Endothelial cell of umbilical vein (primary cell): ENCODE measurements at regions not wholly inside any gene's neighbourhood (a gene's known extent, or its start where the extent isn't known, plus 50 kb on each side); places are given as distances from the start of the nearest gene placed in this dataset.

Experiments
- BruUV-seq: library from RNA; stranded (reverse); fragments of 400-500 nt; replicated peaks from 2 replicates; lab custom pipeline; 2021; lab: Mats Ljungman, UMichigan
- CTCF ChIA-PET: fragments of 300-600, 350-600 bp; sonication (Branson Sonifier 250); formaldehyde crosslinking; loops from one replicate; lab custom pipeline; 2021; ENCODE audit warnings: antibody characterized with exemption, inconsistent platforms; lab: Charles Lee
- POLR2A ChIA-PET: fragments of 300-600, 350-600 bp; sonication (Branson Sonifier 250); formaldehyde crosslinking; loops from one replicate; lab custom pipeline; 2021; ENCODE audit warnings: antibody characterized with exemption, inconsistent platforms; lab: Charles Lee
- DNase-seq: peaks from one replicate; pipeline ENCODE4 v3.0.0-alpha.2; 2011; ENCODE audit warnings: low read depth, low spot score
- FAIRE-seq: peaks from 2 replicates; lab custom pipeline; 2011; peaks lifted over from hg19 to GRCh38; lab: Jason Lieb, UNC
- H2AFZ ChIP-seq: 2 replicates; pipeline ENCODE4 v1.6.0; 2012; ENCODE audit warnings: low read depth, low read length, control low read depth, inconsistent platforms
- H3K27ac ChIP-seq: 2 replicates; pipeline ENCODE4 v1.5.1; 2011; ENCODE audit warnings: low read depth, mild to moderate bottlenecking, control low read depth, low read length, moderate library complexity; ENCODE audit not compliant: insufficient read depth
- H3K27me3 ChIP-seq, 2 experiments: 2 replicates each; pipeline versions ENCODE4 v1.6.0 to v1.6.1; 2011; ENCODE audit warnings: low read length in 2 of 2, mixed read lengths in 1 of 2; ENCODE audit not compliant: control insufficient read depth in 2 of 2, insufficient read depth in 2 of 2
- H3K36me3 ChIP-seq, 2 experiments: 2 replicates in 1 of 2; 3 replicates in 1 of 2; pipeline ENCODE4 v1.5.1; 2011; ENCODE audit warnings: low read length in 2 of 2, mild to moderate bottlenecking in 1 of 2, moderate library complexity in 1 of 2; ENCODE audit not compliant: control insufficient read depth in 2 of 2, insufficient read depth in 2 of 2; ENCODE audit errors: extremely low read depth in 1 of 2
- H3K4me1 ChIP-seq: 3 replicates; pipeline ENCODE4 v1.5.1; 2011; ENCODE audit warnings: mild to moderate bottlenecking, low read length; ENCODE audit not compliant: control insufficient read depth, insufficient read depth; ENCODE audit errors: extremely low read depth
- H3K4me2 ChIP-seq: 2 replicates; pipeline ENCODE4 v1.6.1; 2011; ENCODE audit warnings: low read length, control low read depth, mixed read lengths; ENCODE audit not compliant: insufficient read depth
- H3K4me3 ChIP-seq, 3 experiments: fragments of 200-600 bp in 1 of 3; sonication (generic), shearing (Covaris generic) in 1 of 3; replicated peaks in 1 of 3; 2 replicates each; pipeline ENCODE4 v1.5.1; 2011 to 2016; ENCODE audit warnings: control low read depth in 3 of 3, low read length in 3 of 3, mild to moderate bottlenecking in 2 of 3, inconsistent platforms in 1 of 3, low read depth in 1 of 3, moderate library complexity in 1 of 3; ENCODE audit not compliant: insufficient read depth in 1 of 3
- H3K79me2 ChIP-seq: 2 replicates; pipeline ENCODE4 v1.6.0; 2012; ENCODE audit warnings: low read length, inconsistent platforms; ENCODE audit not compliant: control insufficient read depth, insufficient read depth
- H3K9ac ChIP-seq: replicated peaks from 2 replicates; pipeline ENCODE3; 2011; ENCODE audit warnings: low read length, control low read depth; ENCODE audit not compliant: insufficient read depth; ENCODE audit errors: extremely low read depth
- H3K9me1 ChIP-seq: replicated peaks from 3 replicates; pipeline ENCODE4 v1.6.0; 2011; ENCODE audit warnings: mild to moderate bottlenecking, low read length; ENCODE audit not compliant: control insufficient read depth, insufficient read depth; ENCODE audit errors: extremely low read depth
- H3K9me3 ChIP-seq: replicated peaks from 2 replicates; pipeline ENCODE4 v1.5.1; 2012; ENCODE audit warnings: low read length, inconsistent platforms; ENCODE audit not compliant: control insufficient read depth, insufficient read depth
- H4K20me1 ChIP-seq: replicated peaks from 2 replicates; pipeline ENCODE3; 2011; ENCODE audit warnings: mild to moderate bottlenecking, low read length; ENCODE audit not compliant: control insufficient read depth, insufficient read depth; ENCODE audit errors: extremely low read depth
- CTCF ChIP-seq, 2 donors: IDR thresholded peaks; 1 replicate in 1 of 2; 2 replicates in 1 of 2; pipeline ENCODE4 v1.5.1; 2011; ENCODE audit warnings: low read length in 2 of 2, mild to moderate bottlenecking in 2 of 2, moderate library complexity in 2 of 2, control low read depth in 1 of 2, inconsistent platforms in 1 of 2, low read depth in 1 of 2; ENCODE audit not compliant: insufficient read depth in 1 of 2; ENCODE audit errors: extremely low read depth in 1 of 2
- EZH2 ChIP-seq: IDR thresholded peaks from 2 replicates; pipeline ENCODE4 v1.6.1; 2012; ENCODE audit warnings: borderline replicate concordance, low read depth, mild to moderate bottlenecking, moderate library complexity, low read length, inconsistent platforms; ENCODE audit not compliant: severe bottlenecking
- FOS ChIP-seq: IDR thresholded peaks from 2 replicates; pipeline ENCODE4 v1.6.1; 2011; ENCODE audit warnings: mild to moderate bottlenecking, low read length, moderate library complexity, borderline replicate concordance; ENCODE audit not compliant: insufficient read depth
- GATA2 ChIP-seq: IDR thresholded peaks from 2 replicates; pipeline ENCODE4 v1.7.0; 2011; ENCODE audit warnings: low read depth, mild to moderate bottlenecking, moderate library complexity, mixed read lengths, low read length; ENCODE audit not compliant: insufficient read length, insufficient read depth
- JUN ChIP-seq: IDR thresholded peaks from 2 replicates; pipeline ENCODE4 v1.6.1; 2011; ENCODE audit warnings: borderline replicate concordance, low read depth; ENCODE audit not compliant: insufficient read length, insufficient read depth
- MAX ChIP-seq: IDR thresholded peaks from 2 replicates; pipeline ENCODE4 v1.6.1; 2011; ENCODE audit not compliant: insufficient read depth, insufficient read length
- MYC ChIP-seq: IDR thresholded peaks from one replicate; pipeline ENCODE4 v1.6.1; 2011; ENCODE audit warnings: mild to moderate bottlenecking, low read depth, low read length
- POLR2A ChIP-seq: IDR thresholded peaks from 2 replicates; pipeline ENCODE4 v1.6.1; 2012; ENCODE audit warnings: low read depth, mild to moderate bottlenecking, control low read depth, low read length
- POLR2AphosphoS5 ChIP-seq: IDR thresholded peaks from 2 replicates; pipeline ENCODE4 v1.6.1; 2012; ENCODE audit warnings: low read depth, mild to moderate bottlenecking, control low read depth, low read length, moderate library complexity; ENCODE audit not compliant: insufficient read depth
- dilution Hi-C: fragments of 300-500 bp; cut with MboI; formaldehyde crosslinking; loops from one replicate; pipeline ENCODE4 v1.15.0; 2019; ENCODE audit warnings: low sequenced_read_pairs; ENCODE audit not compliant: extremely low pct_ligation_motif_present
- intact Hi-C: fragments of 100-400 bp; cut with micrococcal nuclease; formaldehyde crosslinking; loops from one replicate; pipeline ENCODE4 v1.10.0; 2022

GRCh38 chr7:119761776-119762175, 511.2 kb upstream of the KCND2 start:
- TF ChIP-seq POLR2AphosphoS5 (no peak), MAX (no peak), POLR2A (no peak), GATA2 (no peak), FOS (no peak)
- Histone ChIP-seq H3K36me3 (no peaks in the 10 kb centered on the region), H4K20me1 (no peaks in the 10 kb centered on the region), H3K9me1 (no peaks in the 10 kb centered on the region), H3K9ac (no peak overlapping the region), H2AFZ (no peak overlapping the region), H3K4me1 (no peaks in the 10 kb centered on the region), H3K4me3 (no peak overlapping the region), H3K79me2 (no peaks in the 10 kb centered on the region), H3K27ac (no peak overlapping the region), H3K9me3 (no peaks in the 10 kb centered on the region), H3K4me2 (no peak overlapping the region), H3K27me3 (no peaks in the 10 kb centered on the region)
- ChIA-PET POLR2A (no interaction called here), CTCF (interaction anchor here (1.3 kb wide), 1 partner anchor 41 kb away, joined by 3 read pairs; no protein-coding TSS in a partner anchor)
- DNase-seq (no peak), FAIRE-seq (no peak)
- BruUV-seq = no TSS peak
- dilution Hi-C loops (no loop called here), intact Hi-C loops (no loop called here)

- no peak overlapping the region for H3K4me2 ChIP-seq
- intact Hi-C loops = no loop called here
- no peaks in the 10 kb centered on the region for H3K27me3 ChIP-seq
- H3K9me3 ChIP-seq = no peaks in the 10 kb centered on the region
- H4K20me1 ChIP-seq = no peaks in the 10 kb centered on the region
- CTCF ChIA-PET = no interaction called here
- H3K27ac ChIP-seq = no peak overlapping the region
- no peaks in the 10 kb centered on the region for H3K4me1 ChIP-seq
- H3K9me1 ChIP-seq = no peaks in the 10 kb centered on the region
- BruUV-seq = no TSS peak
- DNase-seq = no peak
- no peak for FAIRE-seq
- no peaks in the 10 kb centered on the region for H3K79me2 ChIP-seq
- TF ChIP-seq MAX (no peak), EZH2 (no peak), GATA2 (no peak), POLR2AphosphoS5 (no peak), POLR2A (no peak), MYC (no peak), FOS (no peak), CTCF (IDR thresholded peaks at IDR 0.05; ENCODE audit: extremely low read depth in 1 of 2, insufficient read depth in 1 of 2, low read depth in 1 of 2, low read length in 2 of 2) (no peak), JUN (no peak)
- POLR2A ChIA-PET = no interaction called here
- no peak overlapping the region for H3K4me3 ChIP-seq
- H3K9ac ChIP-seq = no peak overlapping the region
- H3K36me3 ChIP-seq = no peaks in the 10 kb centered on the region
- no peak overlapping the region for H2AFZ ChIP-seq
- dilution Hi-C loops = no loop called here
Measured at GRCh38 chr7:119782286-119782685, 490.7 kb upstream of the KCND2 start.
